H9 (cell line): ENCODE measurements at regions not wholly inside any gene's neighbourhood (a gene's known extent, or its start where the extent isn't known, plus 50 kb on each side); places are given as distances from the start of the nearest gene placed in this dataset.

Source experiments
- DNase-seq: peaks from one replicate; pipeline ENCODE4 v3.0.0-alpha.2; 2017
- H2AFZ ChIP-seq: one replicate; pipeline ENCODE4 v1.6.1; 2013; ENCODE audit warnings: mild to moderate bottlenecking, low read length, control low read depth, moderate library complexity
- H2AK5ac ChIP-seq: 2 replicates; pipeline ENCODE4 v1.6.1; 2013; ENCODE audit warnings: low read length, control low read depth, mixed read lengths; ENCODE audit not compliant: insufficient read length
- H2BK120ac ChIP-seq: one replicate; pipeline ENCODE4 v1.6.1; 2013; ENCODE audit warnings: low read depth, mild to moderate bottlenecking, low read length, control low read depth, inconsistent platforms; ENCODE audit not compliant: poor library complexity, severe bottlenecking
- H2BK12ac ChIP-seq: 2 replicates; pipeline ENCODE4 v1.6.1; 2013; ENCODE audit warnings: low read length, control low read depth, mixed read lengths, low read depth; ENCODE audit not compliant: insufficient read length
- H2BK15ac ChIP-seq: 2 replicates; pipeline ENCODE4 v1.6.1; 2013; ENCODE audit warnings: low read depth, low read length, control low read depth
- H2BK20ac ChIP-seq: one replicate; pipeline ENCODE4 v1.6.1; 2013; ENCODE audit warnings: low read depth, mild to moderate bottlenecking, low read length, control low read depth, inconsistent platforms; ENCODE audit not compliant: poor library complexity, severe bottlenecking
- H2BK5ac ChIP-seq: 2 replicates; pipeline ENCODE4 v1.6.1; 2013; ENCODE audit warnings: low read length, control low read depth, mixed read lengths; ENCODE audit not compliant: insufficient read length
- H3K14ac ChIP-seq: 2 replicates; pipeline ENCODE4 v1.6.1; 2013; ENCODE audit warnings: low read length, control low read depth; ENCODE audit not compliant: insufficient read depth
- H3K18ac ChIP-seq: 2 replicates; pipeline ENCODE4 v1.6.1; 2013; ENCODE audit warnings: low read depth, mild to moderate bottlenecking, mixed read lengths, low read length, control low read depth; ENCODE audit not compliant: insufficient read length
- H3K23ac ChIP-seq: 2 replicates; pipeline ENCODE4 v1.6.1; 2013; ENCODE audit warnings: low read length, control low read depth, mixed read lengths, low read depth; ENCODE audit not compliant: insufficient read length
- H3K23me2 ChIP-seq: 2 replicates; pipeline ENCODE4 v1.6.1; 2013; ENCODE audit warnings: low read depth, mild to moderate bottlenecking, mixed read lengths, low read length, control low read depth; ENCODE audit not compliant: insufficient read length, poor library complexity, severe bottlenecking
- H3K27ac ChIP-seq: 2 replicates; pipeline ENCODE4 v1.5.1; 2013; ENCODE audit warnings: low read length, control low read depth, mixed read lengths, low read depth; ENCODE audit not compliant: insufficient read length
- H3K27me3 ChIP-seq: 2 replicates; pipeline ENCODE4 v1.6.1; 2013; ENCODE audit warnings: low read length, control low read depth, inconsistent platforms; ENCODE audit not compliant: insufficient read depth
- H3K4ac ChIP-seq: 2 replicates; pipeline ENCODE4 v1.6.1; 2013; ENCODE audit warnings: low read depth, mild to moderate bottlenecking, control low read depth, inconsistent platforms, low read length, moderate library complexity
- H3K4me1 ChIP-seq: 2 replicates; pipeline ENCODE4 v1.6.1; 2013; ENCODE audit warnings: low read length, control low read depth, inconsistent platforms; ENCODE audit not compliant: insufficient read depth
- H3K4me2 ChIP-seq: 2 replicates; pipeline ENCODE4 v1.6.1; 2013; ENCODE audit warnings: low read length, control low read depth, mixed read lengths; ENCODE audit not compliant: insufficient read length, insufficient read depth
- H3K56ac ChIP-seq: 2 replicates; pipeline ENCODE4 v1.6.1; 2013; ENCODE audit warnings: low read depth, mild to moderate bottlenecking, mixed read lengths, low read length, control low read depth; ENCODE audit not compliant: insufficient read length
- H3K79me1 ChIP-seq: 2 replicates; pipeline ENCODE4 v1.6.1; 2013; ENCODE audit warnings: low read depth, mild to moderate bottlenecking, moderate library complexity, low read length, control low read depth, inconsistent platforms; ENCODE audit not compliant: insufficient read depth, poor library complexity, severe bottlenecking
- H3K79me2 ChIP-seq: 2 replicates; pipeline ENCODE4 v1.6.1; 2013; ENCODE audit warnings: low read length, control low read depth, inconsistent platforms; ENCODE audit not compliant: insufficient read depth
- H3K9ac ChIP-seq: 2 replicates; pipeline ENCODE4 v1.6.1; 2013; ENCODE audit warnings: low read length, control low read depth, mixed read lengths; ENCODE audit not compliant: insufficient read length; ENCODE audit errors: extremely low read depth
- H3K9me3 ChIP-seq: one replicate; pipeline ENCODE4 v1.6.1; 2013; ENCODE audit warnings: low read depth, low read length, inconsistent platforms; ENCODE audit not compliant: control insufficient read depth
- H3T11ph ChIP-seq: one replicate; pipeline ENCODE4 v1.6.1; 2013; ENCODE audit warnings: mild to moderate bottlenecking, low read length, control low read depth, inconsistent platforms
- H4K20me1 ChIP-seq: one replicate; pipeline ENCODE4 v1.6.1; 2013; ENCODE audit not compliant: control insufficient read depth, insufficient read length, insufficient read depth
- H4K5ac ChIP-seq: 2 replicates; pipeline ENCODE4 v1.6.1; 2013; ENCODE audit warnings: low read depth, mild to moderate bottlenecking, mixed read lengths, low read length, control low read depth; ENCODE audit not compliant: insufficient read length
- H4K8ac ChIP-seq: replicated peaks from 2 replicates; pipeline ENCODE4 v1.6.1; 2013; ENCODE audit warnings: low read length, control low read depth, mixed read lengths, low read depth; ENCODE audit not compliant: insufficient read length
- H4K91ac ChIP-seq: 2 replicates; pipeline ENCODE4 v1.6.1; 2013; ENCODE audit warnings: low read depth, mild to moderate bottlenecking, moderate library complexity, mixed read lengths, low read length, control low read depth; ENCODE audit not compliant: insufficient read length
- H3K27ac Mint-ChIP-seq, 3 experiments: 2 replicates in 2 of 3; 3 replicates in 1 of 3; pipeline ENCODE4 v1.8.0; 2020 to 2021; ENCODE audit warnings: mixed read lengths in 3 of 3, mild to moderate bottlenecking in 1 of 3, moderate library complexity in 1 of 3
- H3K27me3 Mint-ChIP-seq: 2 replicates; pipeline ENCODE4 v1.8.0; 2021; ENCODE audit warnings: low read depth, mild to moderate bottlenecking, moderate library complexity, mixed read lengths
- H3K36me3 Mint-ChIP-seq, 3 experiments: 2 replicates in 2 of 3; 3 replicates in 1 of 3; pipeline ENCODE4 v1.8.0; 2020 to 2021; ENCODE audit warnings: low read depth in 3 of 3, mixed read lengths in 3 of 3; ENCODE audit not compliant: insufficient read depth in 1 of 3
- H3K4me1 Mint-ChIP-seq, 2 experiments: 2 replicates each; pipeline ENCODE4 v1.8.0; 2020; ENCODE audit warnings: mixed read lengths in 2 of 2
- H3K4me3 Mint-ChIP-seq, 2 experiments: 2 replicates in 1 of 2; 3 replicates in 1 of 2; pipeline ENCODE4 v1.8.0; 2020 to 2021; ENCODE audit warnings: mild to moderate bottlenecking in 2 of 2, mixed read lengths in 2 of 2, moderate library complexity in 1 of 2
- H3K9me3 Mint-ChIP-seq, 2 experiments: 2 replicates in 1 of 2; 3 replicates in 1 of 2; pipeline ENCODE4 v1.8.0; 2020; ENCODE audit warnings: mild to moderate bottlenecking in 2 of 2, mixed read lengths in 2 of 2, moderate library complexity in 1 of 2
- CTCF ChIP-seq: fragments of 200-600 bp; sonication (generic); conservative IDR thresholded peaks from 3 replicates; pipeline ENCODE4 v1.8.0; 2021; ENCODE audit warnings: antibody characterized with exemption, mild to moderate bottlenecking
- WGBS: extraction: QIAGEN DNeasy Blood & Tissue Kit; methylation state at CpG from one replicate; pipeline ENCODE4 v1.1.7; 2013; ENCODE audit warnings: missing lambda C conversion rate, low lambda C conversion rate, mixed read lengths; ENCODE audit not compliant: insufficient read length; ENCODE audit errors: extremely low coverage; 5-methylcytosine and 5-hydroxymethylcytosine counted together

GRCh38 chr18:63037491-63037890, 282.1 kb downstream of the BCL2 start:
- Histone ChIP-seq H3K9ac (no peak overlapping the region), H4K8ac (no peak overlapping the region), H4K91ac (no peak overlapping the region), H2AK5ac (no peak overlapping the region), H2AFZ (no peak overlapping the region), H3K4ac (no peak overlapping the region), H3K18ac (no peak overlapping the region), H3K9me3 (no peaks in the 10 kb centered on the region), H3K27ac (no peak overlapping the region), H3K27me3 (no peaks in the 10 kb centered on the region), H3K79me1 (no peaks in the 10 kb centered on the region), H3K4me2 (no peak overlapping the region), H2BK120ac (no peak overlapping the region), H3K4me1 (no peaks in the 10 kb centered on the region), H3K23me2 (no peaks in the 10 kb centered on the region), H3K23ac (no peak overlapping the region), H4K5ac (no peak overlapping the region), H3K79me2 (no peaks in the 10 kb centered on the region), H2BK20ac (no peak overlapping the region), H4K20me1 (no peaks in the 10 kb centered on the region), H2BK12ac (no peak overlapping the region), H3T11ph (no peak overlapping the region), H2BK5ac (no peak overlapping the region), H3K56ac (no peak overlapping the region), H3K14ac (no peak overlapping the region), H2BK15ac (no peak overlapping the region)
- no peak for TF ChIP-seq CTCF
- Mint-ChIP-seq H3K4me1 (peaks cover 18 to 19% of the 10 kb centered on the region in 2 experiments), H3K27me3 (no peaks in the 10 kb centered on the region), H3K4me3 (no peak overlapping the region), H3K9me3 (no peaks in the 10 kb centered on the region; a peak in 2 of 5 replicates), H3K27ac (0 out of 7 replicates have a peak overlapping the region, but pooled peaks of 1 of the 3 experiments have one; percentile 48), H3K36me3 (peaks cover 0 to 4% (median 0%) of the 10 kb centered on the region in 3 experiments; a peak in 2 of 7 replicates)
- DNase-seq = no peak
- no CpG with 5 or more reads among the region's 2 CpGs for WGBS
